ENCODE measurements at regions not wholly inside any gene's neighbourhood (a gene's known extent, or its start where the extent isn't known, plus 50 kb on each side); places are given as distances from the start of the nearest gene placed in this dataset.
"Not testable (repeated sequence)": the region's sequence is repeated elsewhere in the genome, so short reads cannot be mapped to it uniquely, and the experiment has no call there.

DNA sequence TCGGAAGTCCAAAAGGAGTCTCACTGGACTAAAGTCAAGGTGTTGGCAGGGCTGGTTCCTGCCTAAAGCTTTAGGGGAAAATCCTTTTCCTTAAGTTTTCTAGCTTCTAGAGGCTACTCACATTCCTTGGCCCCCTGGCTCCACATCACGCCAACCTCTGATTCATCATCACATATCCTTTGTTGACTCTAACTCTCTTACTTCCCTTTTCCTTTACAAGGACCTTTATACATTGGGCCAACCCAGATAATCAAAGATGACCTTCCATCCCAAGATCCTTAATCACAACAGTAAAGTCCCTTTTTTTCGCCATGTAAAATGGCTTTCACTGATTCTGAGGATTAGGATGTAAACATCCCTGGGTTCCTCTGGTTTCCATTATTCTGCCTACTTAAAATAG, 146.4 kb upstream of the DCAF8L1 start:
- no peak overlapping the region for H3K9ac ChIP-seq
- no peak overlapping the region for H3K27ac ChIP-seq
- no peaks in the 10 kb centered on the region for H3K27me3 ChIP-seq (ENCODE audit: insufficient read depth, low read depth)
- no peaks in the 10 kb centered on the region for H3K36me3 ChIP-seq (ENCODE audit: insufficient read depth)
- H3K4me2 ChIP-seq = no peak overlapping the region
- no peak overlapping the region for H2AFZ ChIP-seq (ENCODE audit: low read depth)
- no peaks in the 10 kb centered on the region for H3K4me1 ChIP-seq (ENCODE audit: low read depth, poor library complexity, severe bottlenecking)
- H3K79me2 ChIP-seq (ENCODE audit: insufficient read depth, low read depth) = no peaks in the 10 kb centered on the region
- no peak overlapping the region for H3K4me3 ChIP-seq (IDR thresholded peaks at IDR 0.05; ENCODE audit: insufficient read depth, low read depth, low read length)
- TF ChIP-seq, protein P1, sequence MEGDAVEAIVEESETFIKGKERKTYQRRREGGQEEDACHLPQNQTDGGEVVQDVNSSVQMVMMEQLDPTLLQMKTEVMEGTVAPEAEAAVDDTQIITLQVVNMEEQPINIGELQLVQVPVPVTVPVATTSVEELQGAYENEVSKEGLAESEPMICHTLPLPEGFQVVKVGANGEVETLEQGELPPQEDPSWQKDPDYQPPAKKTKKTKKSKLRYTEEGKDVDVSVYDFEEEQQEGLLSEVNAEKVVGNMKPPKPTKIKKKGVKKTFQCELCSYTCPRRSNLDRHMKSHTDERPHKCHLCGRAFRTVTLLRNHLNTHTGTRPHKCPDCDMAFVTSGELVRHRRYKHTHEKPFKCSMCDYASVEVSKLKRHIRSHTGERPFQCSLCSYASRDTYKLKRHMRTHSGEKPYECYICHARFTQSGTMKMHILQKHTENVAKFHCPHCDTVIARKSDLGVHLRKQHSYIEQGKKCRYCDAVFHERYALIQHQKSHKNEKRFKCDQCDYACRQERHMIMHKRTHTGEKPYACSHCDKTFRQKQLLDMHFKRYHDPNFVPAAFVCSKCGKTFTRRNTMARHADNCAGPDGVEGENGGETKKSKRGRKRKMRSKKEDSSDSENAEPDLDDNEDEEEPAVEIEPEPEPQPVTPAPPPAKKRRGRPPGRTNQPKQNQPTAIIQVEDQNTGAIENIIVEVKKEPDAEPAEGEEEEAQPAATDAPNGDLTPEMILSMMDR (conservative IDR thresholded peaks at IDR 0.05; ENCODE audit: low read depth, low read length) = no peak
- no peaks in the 10 kb centered on the region for H4K20me1 ChIP-seq (ENCODE audit: insufficient read depth)

DNA sequence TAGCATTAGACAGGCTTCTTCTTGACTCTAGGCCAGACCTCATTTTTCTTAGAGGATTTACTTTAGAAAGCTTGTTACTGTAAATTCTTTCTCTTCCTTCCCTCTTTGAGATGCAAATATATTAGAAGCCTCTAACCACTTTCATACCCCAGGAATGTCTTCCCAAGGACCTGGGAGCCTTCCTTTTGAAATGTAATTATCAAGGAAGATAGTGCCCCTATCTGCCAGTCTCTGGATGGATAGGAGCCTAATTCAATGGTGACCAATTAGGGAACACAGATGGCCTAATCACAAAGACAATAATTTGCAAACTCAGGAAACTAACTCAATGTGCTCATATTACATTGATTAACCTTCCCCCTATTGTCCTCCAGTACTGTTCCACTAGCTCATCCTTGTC, 145.6 kb upstream of the DCAF8L1 start:
- Histone ChIP-seq H3K4me3 (IDR thresholded peaks at IDR 0.05; ENCODE audit: insufficient read depth, low read depth, low read length) (no peak overlapping the region), H3K9ac (no peak overlapping the region), H3K27ac (no peak overlapping the region), H3K4me1 (ENCODE audit: low read depth, poor library complexity, severe bottlenecking) (no peaks in the 10 kb centered on the region), H3K4me2 (no peak overlapping the region), H4K20me1 (ENCODE audit: insufficient read depth) (no peaks in the 10 kb centered on the region), H3K79me2 (ENCODE audit: insufficient read depth, low read depth) (no peaks in the 10 kb centered on the region), H2AFZ (ENCODE audit: low read depth) (no peak overlapping the region), H3K36me3 (ENCODE audit: insufficient read depth) (no peaks in the 10 kb centered on the region), H3K27me3 (ENCODE audit: insufficient read depth, low read depth) (no peaks in the 10 kb centered on the region)
- TF ChIP-seq, protein P1 (conservative IDR thresholded peaks at IDR 0.05; ENCODE audit: low read depth, low read length) = no peak

DNA sequence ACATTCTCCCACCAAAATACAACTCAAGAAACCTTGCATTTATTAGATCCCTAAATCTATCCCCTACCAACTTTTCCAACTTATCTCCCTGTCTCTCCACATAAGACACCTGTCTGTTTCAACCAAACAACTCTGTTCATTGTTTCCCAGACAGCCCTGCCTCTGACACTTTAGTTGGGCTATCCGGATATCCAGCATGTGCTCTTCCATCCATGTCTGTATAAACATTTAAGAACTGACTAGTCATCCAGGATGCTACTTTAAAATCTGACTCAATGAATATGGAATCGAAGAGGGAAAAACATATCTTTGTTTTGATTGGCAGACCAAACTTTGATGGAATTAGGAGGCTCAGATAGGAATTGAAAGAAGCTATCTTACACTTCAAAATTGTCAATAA, 143.2 kb upstream of the DCAF8L1 start:
- Histone ChIP-seq H3K9ac (no peak overlapping the region), H3K4me1 (ENCODE audit: low read depth, poor library complexity, severe bottlenecking) (no peaks in the 10 kb centered on the region), H3K4me3 (IDR thresholded peaks at IDR 0.05; ENCODE audit: insufficient read depth, low read depth, low read length) (no peak overlapping the region), H3K4me2 (no peak overlapping the region), H3K79me2 (ENCODE audit: insufficient read depth, low read depth) (no peaks in the 10 kb centered on the region), H3K27me3 (ENCODE audit: insufficient read depth, low read depth) (no peaks in the 10 kb centered on the region), H3K36me3 (ENCODE audit: insufficient read depth) (no peaks in the 10 kb centered on the region), H2AFZ (ENCODE audit: low read depth) (no peak overlapping the region), H4K20me1 (ENCODE audit: insufficient read depth) (no peaks in the 10 kb centered on the region), H3K27ac (no peak overlapping the region)
- TF ChIP-seq, protein P1 (conservative IDR thresholded peaks at IDR 0.05; ENCODE audit: low read depth, low read length) = no peak

DNA sequence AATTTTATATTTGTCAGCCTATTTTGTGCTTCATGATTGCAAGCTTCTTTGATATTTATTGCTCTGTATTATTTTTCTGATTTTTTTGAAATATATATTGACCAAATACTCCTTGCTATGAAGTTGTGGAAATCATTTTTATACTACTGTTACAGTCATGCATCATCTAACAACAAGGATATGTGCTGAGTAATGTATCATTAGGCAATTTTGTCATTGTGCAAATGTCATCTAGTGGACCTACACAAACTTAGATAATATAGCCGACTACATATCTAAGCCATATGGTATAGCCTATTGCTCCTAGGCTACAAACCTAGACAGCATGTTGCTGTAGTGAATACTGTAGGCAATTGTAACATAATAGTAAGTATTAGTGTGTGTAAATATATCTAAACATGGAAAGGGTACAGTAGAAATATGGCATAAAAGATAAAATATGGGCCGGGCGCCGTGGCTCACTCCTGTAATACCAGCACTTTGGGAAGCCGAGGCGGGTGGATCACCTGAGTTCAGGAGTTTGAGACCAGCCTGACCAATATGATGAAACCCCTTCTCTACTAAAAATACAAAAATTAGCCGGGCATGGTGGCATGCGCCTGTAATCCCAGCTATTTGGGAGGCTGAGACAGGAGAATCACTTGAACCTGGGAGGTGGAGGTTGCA, 139.5 kb upstream of the DCAF8L1 start:
- not testable (repeated sequence) for H3K4me2 ChIP-seq; H3K27me3 ChIP-seq (ENCODE audit: insufficient read depth, low read depth); H3K9ac ChIP-seq; H2AFZ ChIP-seq (ENCODE audit: low read depth); H3K79me2 ChIP-seq (ENCODE audit: insufficient read depth, low read depth); H3K4me1 ChIP-seq (ENCODE audit: low read depth, poor library complexity, severe bottlenecking); H4K20me1 ChIP-seq (ENCODE audit: insufficient read depth); H3K36me3 ChIP-seq (ENCODE audit: insufficient read depth); H3K4me3 ChIP-seq (IDR thresholded peaks at IDR 0.05; ENCODE audit: insufficient read depth, low read depth, low read length); H3K27ac ChIP-seq

DNA sequence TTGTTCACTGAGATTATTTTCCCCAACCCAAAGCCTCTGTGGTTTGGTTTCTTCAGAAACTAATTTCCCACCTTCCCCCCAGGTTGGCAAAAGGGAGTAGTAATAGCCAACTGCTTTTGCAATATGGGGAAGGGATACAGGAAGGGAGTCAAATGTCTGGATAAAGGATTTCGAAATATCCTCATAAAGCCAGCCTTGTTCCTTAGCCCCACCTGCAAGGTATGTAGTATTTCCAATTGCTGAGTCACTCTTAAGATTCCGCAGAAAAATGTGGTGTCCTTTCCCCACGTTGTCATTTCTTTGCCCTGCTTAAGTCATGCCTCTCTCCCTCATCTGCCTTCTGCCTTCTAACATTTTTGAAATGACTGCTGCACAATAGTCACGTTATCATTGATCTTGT, 138.8 kb upstream of the DCAF8L1 start:
- Histone ChIP-seq H4K20me1 (ENCODE audit: insufficient read depth) (no peaks in the 10 kb centered on the region), H3K27ac (no peak overlapping the region), H3K4me3 (IDR thresholded peaks at IDR 0.05; ENCODE audit: insufficient read depth, low read depth, low read length) (no peak overlapping the region), H3K27me3 (ENCODE audit: insufficient read depth, low read depth) (no peaks in the 10 kb centered on the region), H3K79me2 (ENCODE audit: insufficient read depth, low read depth) (no peaks in the 10 kb centered on the region), H3K9ac (no peak overlapping the region), H2AFZ (ENCODE audit: low read depth) (no peak overlapping the region), H3K4me2 (no peak overlapping the region), H3K4me1 (ENCODE audit: low read depth, poor library complexity, severe bottlenecking) (no peaks in the 10 kb centered on the region), H3K36me3 (ENCODE audit: insufficient read depth) (no peaks in the 10 kb centered on the region)
- TF ChIP-seq, protein P1 (conservative IDR thresholded peaks at IDR 0.05; ENCODE audit: low read depth, low read length) = no peak

Measured in KMS-11 (cell line).